Stimulated activated naive CD8-positive, alpha-beta T cell treated with anti-CD3 and anti-CD28 coated beads, Interleukin-15, Interleukin-2, amounts not matched to agents 100 U/mL and 50 U/mL, for 24 hours (primary cell): ENCODE measurements at regions not wholly inside any gene's neighbourhood (a gene's known extent, or its start where the extent isn't known, plus 50 kb on each side); places are given as distances from the start of the nearest gene placed in this dataset.

Experiments
- ATAC-seq: fragments of 150-1000 bp; cut with Tn5 transposase; one replicate; pipeline ENCODE4 v1.10.0; 2021
- DNase-seq: peaks from one replicate; pipeline ENCODE4 v3.0.0; 2021

- ATAC-seq (no peak), DNase-seq (no peak)
These were observed 78.0 kb upstream of the CTLA4 start for GRCh38 chr2:203789618-203790017.

GRCh38 chr2:203790134-203790852, 77.3 kb upstream of the CTLA4 start:
- DNase-seq (no peak), ATAC-seq (no peak)

GRCh38 chr2:203796248-203797010, 71.1 kb upstream of the CTLA4 start:
- ATAC-seq (no peak), DNase-seq (no peak)

- ATAC-seq (no peak), DNase-seq (no peak)
These were observed 70.3 kb upstream of the CTLA4 start for GRCh38 chr2:203797276-203797675.

- ATAC-seq, result no peak
- no peak for DNase-seq
These were observed 69.9 kb upstream of the CTLA4 start for GRCh38 chr2:203797712-203798111.

- no peak for DNase-seq
- no peak for ATAC-seq
These were observed 69.1 kb upstream of the CTLA4 start for GRCh38 chr2:203798296-203799087.

GRCh38 chr2:203799908-203800307, 67.7 kb upstream of the CTLA4 start:
- DNase-seq (peak; percentile 24), ATAC-seq (peak; percentile 43)

GRCh38 chr2:203800783-203801182, 66.8 kb upstream of the CTLA4 start:
- DNase-seq (no peak), ATAC-seq (no peak)

- ATAC-seq, result peak; percentile 78
- DNase-seq, result peak; percentile 46
These were observed 65.1 kb upstream of the CTLA4 start for GRCh38 chr2:203802342-203803052.

GRCh38 chr2:203803053-203803429, 64.5 kb upstream of the CTLA4 start:
- DNase-seq, result no peak

GRCh38 chr2:203804070-203804469, 63.5 kb upstream of the CTLA4 start:
- DNase-seq, result peak; percentile 59
- ATAC-seq, result peak; percentile 73

More at GRCh38 chr2:203803053-203803429, 64.5 kb upstream of the CTLA4 start:
- ATAC-seq, result peak; percentile 1

- ATAC-seq (no peak), DNase-seq (no peak)
These were observed 62.6 kb upstream of the CTLA4 start for GRCh38 chr2:203804764-203805485.

- ATAC-seq, result no peak
- DNase-seq, result no peak
These were observed 62.1 kb upstream of the CTLA4 start for GRCh38 chr2:203805486-203805838.

- DNase-seq (no peak), ATAC-seq (no peak)
These were observed 60.8 kb upstream of the CTLA4 start for GRCh38 chr2:203806761-203807160.

- DNase-seq, result no peak
These were observed 59.4 kb upstream of the CTLA4 start for GRCh38 chr2:203808046-203808750.

GRCh38 chr2:203809084-203809521, 58.5 kb upstream of the CTLA4 start:
- DNase-seq, result no peak
- ATAC-seq, result no peak

More at GRCh38 chr2:203808046-203808750, 59.4 kb upstream of the CTLA4 start:
- ATAC-seq, result no peak

- DNase-seq (no peak), ATAC-seq (no peak)
These were observed 57.5 kb upstream of the CTLA4 start for GRCh38 chr2:203809991-203810510.

- DNase-seq, result peak; percentile 81
- ATAC-seq, result peak; percentile 91
These were observed 55.9 kb upstream of the CTLA4 start for GRCh38 chr2:203811491-203812221.

GRCh38 chr2:203812294-203813221, 55.0 kb upstream of the CTLA4 start:
- DNase-seq (no peak), ATAC-seq (no peak)
